GM12878 (cell line): ENCODE measurements at regions not wholly inside any gene's neighbourhood (a gene's known extent, or its start where the extent isn't known, plus 50 kb on each side); places are given as distances from the start of the nearest gene placed in this dataset.

ENCODE experiments used
- ATAC-seq: fragments of 200-7000 bp; cut with Tn5 transposase; 3 replicates; pipeline ENCODE4 v1.9.1; 2020; ENCODE audit warnings: mild to moderate bottlenecking, moderate library complexity
- BruUV-seq: library from RNA; stranded (reverse); fragments of 400-500 nt; replicated peaks from 2 replicates; lab custom pipeline; 2021; lab: Mats Ljungman, UMichigan
- CTCF ChIA-PET: fragments of 300-600 bp; sonication (Branson Sonifier 250); formaldehyde crosslinking; extraction: SDS; loops from one replicate; lab custom pipeline; 2021; ENCODE audit warnings: inconsistent platforms; lab: Yijun Ruan, JAX
- POLR2A ChIA-PET: fragments of 350-600 bp; formaldehyde crosslinking; extraction: SDS; loops from one replicate; lab custom pipeline; 2021; ENCODE audit warnings: inconsistent platforms; lab: Charles Lee
- RAD21 ChIA-PET: fragments of 300-600 bp; sonication (Branson Sonifier 250); formaldehyde crosslinking; loops from one replicate; lab custom pipeline; 2023; ENCODE audit warnings: antibody characterized with exemption; ENCODE audit not compliant: unreplicated experiment; lab: Charles Lee
- SMC1A ChIA-PET: fragments of 300-600 bp; sonication (Branson Sonifier 250); formaldehyde crosslinking; loops from one replicate; lab custom pipeline; 2023; ENCODE audit not compliant: unreplicated experiment, uncharacterized antibody; lab: Charles Lee
- DNase-seq: peaks from one replicate; pipeline ENCODE4 v3.0.0-alpha.2; 2011; ENCODE audit warnings: low read depth, low spot score
- FAIRE-seq: peaks from 3 replicates; lab custom pipeline; 2011; peaks lifted over from hg19 to GRCh38; lab: Jason Lieb, UNC
- H2AFZ ChIP-seq: 2 replicates; pipeline ENCODE4 v1.6.0; 2011; ENCODE audit warnings: low read depth, low read length, control low read depth; ENCODE audit not compliant: control insufficient read depth
- H3K27ac ChIP-seq: 2 replicates; pipeline ENCODE4 v1.5.1; 2011; ENCODE audit warnings: control low read depth; ENCODE audit not compliant: control insufficient read depth, insufficient read depth
- H3K27me3 ChIP-seq, 2 experiments: replicated peaks in 1 of 2; 2 replicates each; pipeline versions ENCODE4 v1.6.0 to v1.6.1; 2011; ENCODE audit warnings: low read length in 1 of 2; ENCODE audit not compliant: control insufficient read depth in 2 of 2, insufficient read depth in 2 of 2
- H3K36me3 ChIP-seq, 2 experiments: 2 replicates each; pipeline ENCODE4 v1.5.1; 2011; ENCODE audit warnings: low read length in 1 of 2; ENCODE audit not compliant: control insufficient read depth in 2 of 2, insufficient read depth in 2 of 2
- H3K4me1 ChIP-seq: 2 replicates; pipeline ENCODE4 v1.6.1; 2011; ENCODE audit warnings: mild to moderate bottlenecking, low read length, moderate library complexity, mixed read lengths; ENCODE audit not compliant: control insufficient read depth, insufficient read depth
- H3K4me2 ChIP-seq: 2 replicates; pipeline ENCODE4 v1.6.0; 2011; ENCODE audit warnings: control low read depth; ENCODE audit not compliant: control insufficient read depth, insufficient read depth
- H3K4me3 ChIP-seq: fragments of 200-600 bp; sonication (generic); 2 replicates; pipeline ENCODE4 v1.5.1; 2016
- H3K79me2 ChIP-seq: 2 replicates; pipeline ENCODE4 v1.6.0; 2011; ENCODE audit warnings: low read length; ENCODE audit not compliant: control insufficient read depth, insufficient read depth
- H3K9ac ChIP-seq: 2 replicates; pipeline ENCODE4 v1.8.0; 2011; ENCODE audit warnings: low read length, control low read depth, mixed read lengths; ENCODE audit not compliant: control insufficient read depth, insufficient read depth
- H3K9me3 ChIP-seq: replicated peaks from 3 replicates; pipeline ENCODE4 v1.5.1; 2011; ENCODE audit warnings: mild to moderate bottlenecking, low read length; ENCODE audit not compliant: control insufficient read depth, insufficient read depth
- H4K20me1 ChIP-seq: 2 replicates; pipeline ENCODE4 v1.6.0; 2011; ENCODE audit not compliant: control insufficient read depth, insufficient read depth
- ATF7 ChIP-seq: fragments of 450-650 bp; IDR thresholded peaks from 2 replicates; pipeline ENCODE4 v1.6.1; 2016; ENCODE audit warnings: low read depth, mild to moderate bottlenecking
- IRF4 ChIP-seq: IDR thresholded peaks from 2 replicates; pipeline ENCODE4 v1.6.1; 2011; ENCODE audit warnings: low read depth, low read length
- JUND ChIP-seq: IDR thresholded peaks from 2 replicates; pipeline ENCODE4 v1.6.1; 2012; ENCODE audit warnings: low read depth, mild to moderate bottlenecking, low read length, improper control_type of control experiment, moderate library complexity
- MEF2B ChIP-seq: fragments of 450-650 bp; IDR thresholded peaks from 2 replicates; pipeline ENCODE4 v1.6.1; 2018; ENCODE audit warnings: mild to moderate bottlenecking, moderate library complexity; ENCODE audit not compliant: partially characterized antibody, poor library complexity, severe bottlenecking
- MLLT1 ChIP-seq: fragments of 450-650 bp; IDR thresholded peaks from 2 replicates; pipeline ENCODE4 v1.6.1; 2016; ENCODE audit warnings: mild to moderate bottlenecking
- NFIC ChIP-seq: IDR thresholded peaks from 2 replicates; pipeline ENCODE4 v1.6.1; 2012; ENCODE audit warnings: low read depth, mild to moderate bottlenecking, inconsistent platforms, low read length, moderate library complexity
- NFYA ChIP-seq: IDR thresholded peaks from 2 replicates; pipeline ENCODE4 v1.6.1; 2011; ENCODE audit warnings: low read depth, mild to moderate bottlenecking, low read length, improper control_type of control experiment, borderline replicate concordance
- REST ChIP-seq: IDR thresholded peaks from 2 replicates; pipeline ENCODE4 v1.6.1; 2012; ENCODE audit warnings: mild to moderate bottlenecking, low read depth, low read length
- SIX5 ChIP-seq: IDR thresholded peaks from 2 replicates; pipeline ENCODE4 v1.6.1; 2011; ENCODE audit warnings: mild to moderate bottlenecking, low read depth, low read length, moderate library complexity; ENCODE audit not compliant: severe bottlenecking
- SRF ChIP-seq, 2 experiments: IDR thresholded peaks; 2 replicates each; pipeline ENCODE4 v1.6.1; 2011; ENCODE audit warnings: low read depth in 2 of 2, low read length in 2 of 2, mild to moderate bottlenecking in 1 of 2, moderate library complexity in 1 of 2
- YY1 ChIP-seq: IDR thresholded peaks from 2 replicates; pipeline ENCODE4 v1.6.1; 2011; ENCODE audit warnings: low read depth, mild to moderate bottlenecking, low read length
- ZBED1 ChIP-seq: IDR thresholded peaks from 2 replicates; pipeline ENCODE4 v1.6.1; 2016; ENCODE audit warnings: borderline replicate concordance
- ZNF592 ChIP-seq: fragments of 450-650 bp; IDR thresholded peaks from 2 replicates; pipeline ENCODE4 v1.6.1; 2017; ENCODE audit warnings: mild to moderate bottlenecking, moderate library complexity
- WGBS: methylation state at CpG from one replicate; pipeline ENCODE4 v1.1.6; 2016; ENCODE audit warnings: low lambda C conversion rate; ENCODE audit not compliant: insufficient replicate concordance, insufficient coverage; ENCODE audit errors: missing lambda C conversion rate; 5-methylcytosine and 5-hydroxymethylcytosine counted together
- in situ Hi-C: fragments of 300-500 bp; cut with MboI; formaldehyde crosslinking; loops from 9 replicates; pipeline ENCODE4 v1.14.3; 2018; ENCODE audit warnings: mixed read lengths
- intact Hi-C: fragments of 100-400 bp; cut with micrococcal nuclease; formaldehyde crosslinking; loops from one replicate; pipeline ENCODE4 v1.14.2; 2022; ENCODE audit not compliant: unreplicated experiment

- no peak for TF ChIP-seq ZNF592
- no peak for TF ChIP-seq ATF7
- no peak for TF ChIP-seq MEF2B
- no peak for TF ChIP-seq ZBED1
- no peak for TF ChIP-seq SIX5
- no peak for TF ChIP-seq YY1
Measured at GRCh38 chr5:10166392-10166791, 83.3 kb downstream of the ATPSCKMT start (continued).

GRCh38 chr5:10162468-10162867, 87.2 kb downstream of the ATPSCKMT start:
- no peak for ATAC-seq
- POLR2A ChIA-PET, result no interaction called here
- no peak for DNase-seq
- SMC1A ChIA-PET, result no interaction called here
- H3K9ac ChIP-seq, result no peak overlapping the region
- WGBS, result 17% methylated on average over 5 of the region's 5 CpGs
- no peak for FAIRE-seq
- no TSS peak for BruUV-seq
- H3K4me3 ChIP-seq, result no peak overlapping the region
- no peaks in the 10 kb centered on the region for H3K27me3 ChIP-seq
- CTCF ChIA-PET, result no interaction called here
- in situ Hi-C loops (no loop called here), intact Hi-C loops (no loop called here)
- no peaks in the 10 kb centered on the region for H4K20me1 ChIP-seq
- H3K4me2 ChIP-seq, result no peak overlapping the region
- RAD21 ChIA-PET, result no interaction called here
- H2AFZ ChIP-seq, result no peak overlapping the region
- no peak for TF ChIP-seq SRF (IDR thresholded peaks at IDR 0.05; ENCODE audit: low read depth in 2 of 2, low read length in 2 of 2)
- TF ChIP-seq IRF4, result no peak
- no peak for TF ChIP-seq NFIC
- no peak for TF ChIP-seq REST
- no peak for TF ChIP-seq JUND
- no peak for TF ChIP-seq MLLT1
- no peak for TF ChIP-seq NFYA
- H3K4me1 ChIP-seq, result no peaks in the 10 kb centered on the region
- H3K27ac ChIP-seq, result no peak overlapping the region
- no peaks in the 10 kb centered on the region for H3K9me3 ChIP-seq
- no peaks in the 10 kb centered on the region for H3K79me2 ChIP-seq
- no peaks in the 10 kb centered on the region for H3K36me3 ChIP-seq
